Naive thymus-derived CD4-positive, alpha-beta T cell (primary cell): ENCODE measurements at regions not wholly inside any gene's neighbourhood (a gene's known extent, or its start where the extent isn't known, plus 50 kb on each side); places are given as distances from the start of the nearest gene placed in this dataset.

Experiments
- ATAC-seq: fragments of 150-1000 bp; cut with Tn5 transposase; 2 replicates; pipeline ENCODE4 v1.10.0; 2021; ENCODE audit warnings: mild to moderate bottlenecking, moderate library complexity
- CTCF ChIA-PET: fragments of 350-600 bp; sonication (Branson Sonifier 250); formaldehyde crosslinking; loops from one replicate; lab custom pipeline; 2021; ENCODE audit warnings: antibody characterized with exemption; lab: Charles Lee
- POLR2A ChIA-PET: fragments of 350-600 bp; sonication (Branson Sonifier 250); formaldehyde crosslinking; loops from one replicate; lab custom pipeline; 2021; ENCODE audit warnings: antibody characterized with exemption, inconsistent platforms; lab: Charles Lee
- DNase-seq, 9 donors: peaks; one replicate each; pipeline versions ENCODE4 v3.0.0 to v3.0.0-alpha.2; 2020 to 2022; ENCODE audit warnings: mixed read lengths in 1 of 9
- H3K27ac ChIP-seq: one replicate; pipeline ENCODE4 v1.7.0; 2013; ENCODE audit warnings: mild to moderate bottlenecking, low read depth, low read length, moderate library complexity
- H3K27me3 ChIP-seq, 2 donors: one replicate each; pipeline ENCODE4 v1.7.0; 2013; ENCODE audit warnings: low read length in 2 of 2, mild to moderate bottlenecking in 2 of 2, moderate library complexity in 2 of 2; ENCODE audit not compliant: control insufficient read depth in 2 of 2, insufficient read depth in 2 of 2
- H3K36me3 ChIP-seq, 3 experiments: 1 replicate in 2 of 3; 2 replicates in 1 of 3; pipeline ENCODE4 v1.7.0; 2013; ENCODE audit warnings: low read length in 3 of 3, mild to moderate bottlenecking in 3 of 3, moderate library complexity in 1 of 3; ENCODE audit not compliant: insufficient read depth in 3 of 3, control insufficient read depth in 2 of 3
- H3K4me1 ChIP-seq, 2 donors: one replicate each; pipeline ENCODE4 v1.7.0; 2013; ENCODE audit warnings: low read length in 2 of 2, mild to moderate bottlenecking in 2 of 2, moderate library complexity in 1 of 2; ENCODE audit not compliant: control insufficient read depth in 2 of 2, insufficient read depth in 2 of 2
- H3K4me3 ChIP-seq: 2 replicates; pipeline ENCODE4 v1.7.0; 2013; ENCODE audit warnings: mild to moderate bottlenecking, low read length
- H3K9me3 ChIP-seq, 3 experiments: 1 replicate in 2 of 3; 2 replicates in 1 of 3; pipeline ENCODE4 v1.7.0; 2013; ENCODE audit warnings: low read length in 3 of 3; ENCODE audit not compliant: control insufficient read depth in 2 of 3
- H3K27ac Mint-ChIP-seq, 9 donors: one replicate each; pipeline ENCODE4 v1.8.0; 2020 to 2022; ENCODE audit warnings: mixed read lengths in 9 of 9, mild to moderate bottlenecking in 8 of 9, moderate library complexity in 5 of 9, inconsistent platforms in 2 of 9
- H3K27me3 Mint-ChIP-seq, 5 donors: one replicate each; pipeline ENCODE4 v1.8.0; 2021 to 2022; ENCODE audit warnings: mixed read lengths in 5 of 5, mild to moderate bottlenecking in 1 of 5
- H3K36me3 Mint-ChIP-seq, 5 donors: one replicate each; pipeline ENCODE4 v1.8.0; 2020 to 2022; ENCODE audit warnings: mixed read lengths in 5 of 5, mild to moderate bottlenecking in 3 of 5, inconsistent platforms in 1 of 5
- H3K4me1 Mint-ChIP-seq, 7 donors: one replicate each; pipeline ENCODE4 v1.8.0; 2020 to 2022; ENCODE audit warnings: mixed read lengths in 7 of 7, mild to moderate bottlenecking in 3 of 7, inconsistent platforms in 1 of 7
- H3K4me3 Mint-ChIP-seq, 10 donors: one replicate each; pipeline ENCODE4 v1.8.0; 2020 to 2022; ENCODE audit warnings: mild to moderate bottlenecking in 10 of 10, mixed read lengths in 10 of 10, moderate library complexity in 6 of 10, inconsistent platforms in 2 of 10
- H3K9me3 Mint-ChIP-seq, 11 donors: one replicate each; pipeline ENCODE4 v1.8.0; 2020 to 2022; ENCODE audit warnings: mixed read lengths in 11 of 11, mild to moderate bottlenecking in 4 of 11, inconsistent platforms in 1 of 11, moderate library complexity in 1 of 11
- intact Hi-C, 2 donors: fragments of 100-400 bp; cut with micrococcal nuclease; formaldehyde crosslinking; loops; one replicate each; pipeline ENCODE4 v1.15.1; 2023

GRCh38 chr5:90111364-90112032 lies 298.1 kb downstream of the CETN3 start:
- CTCF ChIA-PET = no interaction called here
- H3K36me3 Mint-ChIP-seq = no peaks in the 10 kb centered on the region
- H3K27me3 Mint-ChIP-seq = no peaks in the 10 kb centered on the region
- Histone ChIP-seq H3K27ac (no peak overlapping the region), H3K4me3 (no peak overlapping the region), H3K9me3 (no peaks in the 10 kb centered on the region), H3K27me3 (no peaks in the 10 kb centered on the region), H3K36me3 (no peaks in the 10 kb centered on the region), H3K4me1 (no peaks in the 10 kb centered on the region)
- H3K4me1 Mint-ChIP-seq = no peaks in the 10 kb centered on the region
- no peak overlapping the region for H3K4me3 Mint-ChIP-seq
- peaks cover 0 to 2% (median 0%) of the 10 kb centered on the region in 11 donors for H3K9me3 Mint-ChIP-seq
- ATAC-seq = no peak
- intact Hi-C loops = no loop called here
- POLR2A ChIA-PET = no interaction called here
- no peak overlapping the region for H3K27ac Mint-ChIP-seq
- DNase-seq = no peak

GRCh38 chr5:90109285-90109684 lies 300.3 kb downstream of the CETN3 start:
- Mint-ChIP-seq H3K4me1 (no peaks in the 10 kb centered on the region), H3K4me3 (no peak overlapping the region), H3K36me3 (no peaks in the 10 kb centered on the region), H3K9me3 (peaks cover 0 to 18% (median 4%) of the 10 kb centered on the region in 11 donors), H3K27ac (no peak overlapping the region), H3K27me3 (peaks cover 0 to 5% (median 0%) of the 10 kb centered on the region in 5 donors)
- H3K27me3 ChIP-seq = no peaks in the 10 kb centered on the region
- H3K36me3 ChIP-seq = no peaks in the 10 kb centered on the region
- intact Hi-C loops = no loop called here
- H3K4me3 ChIP-seq = no peak overlapping the region
- CTCF ChIA-PET = interaction anchor here (0.7 kb wide), 1 partner anchor 117 kb away, joined by 3 read pairs; no protein-coding TSS in a partner anchor
- no peak for DNase-seq
- no peaks in the 10 kb centered on the region for H3K9me3 ChIP-seq
- no peaks in the 10 kb centered on the region for H3K4me1 ChIP-seq
- POLR2A ChIA-PET = no interaction called here
- ATAC-seq = no peak
- H3K27ac ChIP-seq = no peak overlapping the region

GRCh38 chr5:90099099-90099498 lies 310.5 kb downstream of the CETN3 start:
- Mint-ChIP-seq H3K27me3 (peaks cover 0 to 4% (median 0%) of the 10 kb centered on the region in 5 donors), H3K4me3 (no peak overlapping the region), H3K36me3 (no peaks in the 10 kb centered on the region), H3K9me3 (peaks cover 0 to 11% (median 0%) of the 10 kb centered on the region in 11 donors), H3K27ac (no peak overlapping the region), H3K4me1 (no peaks in the 10 kb centered on the region)
- Histone ChIP-seq H3K36me3 (no peaks in the 10 kb centered on the region), H3K27ac (no peak overlapping the region), H3K4me3 (no peak overlapping the region), H3K9me3 (no peaks in the 10 kb centered on the region), H3K27me3 (no peaks in the 10 kb centered on the region), H3K4me1 (no peaks in the 10 kb centered on the region)
- ChIA-PET POLR2A (no interaction called here), CTCF (no interaction called here)
- ATAC-seq (no peak), DNase-seq (no peak)
- intact Hi-C loops = no loop called here

- Mint-ChIP-seq H3K9me3 (peaks cover 0 to 11% (median 0%) of the 10 kb centered on the region in 11 donors), H3K4me1 (no peaks in the 10 kb centered on the region), H3K27me3 (peaks cover 0 to 4% (median 0%) of the 10 kb centered on the region in 5 donors), H3K27ac (no peak overlapping the region), H3K36me3 (no peaks in the 10 kb centered on the region), H3K4me3 (no peak overlapping the region)
- Histone ChIP-seq H3K4me1 (no peaks in the 10 kb centered on the region), H3K27me3 (no peaks in the 10 kb centered on the region), H3K27ac (no peak overlapping the region), H3K9me3 (no peaks in the 10 kb centered on the region), H3K4me3 (no peak overlapping the region), H3K36me3 (no peaks in the 10 kb centered on the region)
- POLR2A ChIA-PET = no interaction called here
- ATAC-seq = no peak
- CTCF ChIA-PET = no interaction called here
- intact Hi-C loops = no loop called here
- no peak for DNase-seq
Measured at GRCh38 chr5:90097082-90097477, 312.5 kb downstream of the CETN3 start.

- intact Hi-C loops = no loop called here
- CTCF ChIA-PET = no interaction called here
Measured at GRCh38 chr5:90096415-90097081, 313.0 kb downstream of the CETN3 start.

GRCh38 chr5:90095292-90096060 lies 314.1 kb downstream of the CETN3 start:
- Histone ChIP-seq H3K4me1 (no peaks in the 10 kb centered on the region), H3K36me3 (no peaks in the 10 kb centered on the region), H3K27me3 (no peaks in the 10 kb centered on the region), H3K4me3 (no peak overlapping the region), H3K9me3 (no peaks in the 10 kb centered on the region), H3K27ac (no peak overlapping the region)
- intact Hi-C loops = no loop called here
- Mint-ChIP-seq H3K4me3 (no peak overlapping the region), H3K36me3 (no peaks in the 10 kb centered on the region), H3K9me3 (peaks cover 0 to 8% (median 0%) of the 10 kb centered on the region in 11 donors), H3K27me3 (peaks cover 0 to 4% (median 0%) of the 10 kb centered on the region in 5 donors), H3K27ac (no peak overlapping the region), H3K4me1 (no peaks in the 10 kb centered on the region)
- POLR2A ChIA-PET = interaction anchor here (0.6 kb wide), 1 partner anchor 1279 kb away, joined by 3 read pairs; no protein-coding TSS in a partner anchor
- no peak for ATAC-seq
- CTCF ChIA-PET = no interaction called here
- no peak for DNase-seq

More at GRCh38 chr5:90096415-90097081, 313.0 kb downstream of the CETN3 start:
- DNase-seq (no peak), ATAC-seq (no peak)
- no peaks in the 10 kb centered on the region for H3K9me3 ChIP-seq
- no peak overlapping the region for H3K4me3 ChIP-seq
- no peaks in the 10 kb centered on the region for H3K4me1 Mint-ChIP-seq
- H3K27ac ChIP-seq = no peak overlapping the region
- no peaks in the 10 kb centered on the region for H3K27me3 ChIP-seq
- POLR2A ChIA-PET = no interaction called here
- H3K27ac Mint-ChIP-seq = no peak overlapping the region
- H3K36me3 Mint-ChIP-seq = no peaks in the 10 kb centered on the region
- H3K36me3 ChIP-seq = no peaks in the 10 kb centered on the region
- H3K27me3 Mint-ChIP-seq = peaks cover 0 to 4% (median 0%) of the 10 kb centered on the region in 5 donors
- no peaks in the 10 kb centered on the region for H3K4me1 ChIP-seq
- H3K9me3 Mint-ChIP-seq = peaks cover 0 to 11% (median 0%) of the 10 kb centered on the region in 11 donors
- no peak overlapping the region for H3K4me3 Mint-ChIP-seq
